Thoracic aorta (tissue), 2 donors: ENCODE measurements at regions not wholly inside any gene's neighbourhood (a gene's known extent, or its start where the extent isn't known, plus 50 kb on each side); places are given as distances from the start of the nearest gene placed in this dataset.

Experiments used
- ATAC-seq: fragments of 150-250 bp; one replicate; pipeline ENCODE4 v1.8.0; 2017; ENCODE audit warnings: low read depth; ENCODE audit not compliant: insufficient number of reproducible peaks, low FRiP score
- DNase-seq: peaks from one replicate; pipeline ENCODE4 v3.0.0-alpha.2; 2020; ENCODE audit warnings: low spot score
- H3K27ac ChIP-seq, 2 donors: fragments of 200-600 bp; sonication (generic); 1 replicate in 1 of 2; 2 replicates in 1 of 2; pipeline ENCODE4 v1.5.1; 2016; ENCODE audit warnings: mild to moderate bottlenecking in 2 of 2, moderate library complexity in 2 of 2
- H3K27me3 ChIP-seq: fragments of 200-600 bp; sonication (generic); replicated peaks from 2 replicates; pipeline ENCODE4 v1.6.0; 2016; ENCODE audit warnings: mild to moderate bottlenecking; ENCODE audit not compliant: insufficient read depth
- H3K36me3 ChIP-seq: fragments of 200-600 bp; sonication (generic); one replicate; pipeline ENCODE4 v1.5.1; 2016
- H3K4me1 ChIP-seq, 2 donors: fragments of 200-600 bp; sonication (generic); 1 replicate in 1 of 2; 2 replicates in 1 of 2; pipeline versions ENCODE4 v1.5.1 to v1.6.0; 2016; ENCODE audit warnings: low read depth in 2 of 2, mild to moderate bottlenecking in 1 of 2; ENCODE audit not compliant: control insufficient read depth in 1 of 2
- H3K4me3 ChIP-seq: fragments of 200-600 bp; sonication (generic); 2 replicates; pipeline ENCODE4 v1.5.1; 2016; ENCODE audit warnings: mild to moderate bottlenecking
- H3K9me3 ChIP-seq: fragments of 200-600 bp; sonication (generic); 2 replicates; pipeline ENCODE4 v1.5.1; 2016
- CTCF ChIP-seq: fragments of 200-600 bp; sonication (generic); IDR thresholded peaks from one replicate; pipeline ENCODE4 v1.5.1; 2019; ENCODE audit warnings: antibody characterized with exemption

- Histone ChIP-seq H3K9me3 (no peaks in the 10 kb centered on the region), H3K36me3 (no peaks in the 10 kb centered on the region), H3K4me1 (no peaks in the 10 kb centered on the region), H3K27ac (no peak overlapping the region), H3K4me3 (no peak overlapping the region), H3K27me3 (no peaks in the 10 kb centered on the region)
- DNase-seq (no peak), ATAC-seq (no peak)
- TF ChIP-seq CTCF = no peak
Measured at GRCh38 chr11:29530961-29531360, 485.9 kb downstream of the KCNA4 start.

GRCh38 chr11:29527391-29527936, 489.4 kb downstream of the KCNA4 start:
- Histone ChIP-seq H3K4me3 (no peak overlapping the region), H3K36me3 (no peaks in the 10 kb centered on the region), H3K9me3 (no peaks in the 10 kb centered on the region), H3K27me3 (no peaks in the 10 kb centered on the region), H3K4me1 (no peaks in the 10 kb centered on the region), H3K27ac (no peak overlapping the region)
- ATAC-seq = no peak
- TF ChIP-seq CTCF = no peak
- no peak for DNase-seq

GRCh38 chr11:29518389-29519174, 498.2 kb downstream of the KCNA4 start:
- no peak overlapping the region for H3K27ac ChIP-seq
- DNase-seq (no peak), ATAC-seq (no peak)
- H3K9me3 ChIP-seq = no peaks in the 10 kb centered on the region
- no peaks in the 10 kb centered on the region for H3K27me3 ChIP-seq
- no peaks in the 10 kb centered on the region for H3K36me3 ChIP-seq
- no peak overlapping the region for H3K4me3 ChIP-seq
- H3K4me1 ChIP-seq = no peaks in the 10 kb centered on the region
- no peak for TF ChIP-seq CTCF

- Histone ChIP-seq H3K4me1 (no peaks in the 10 kb centered on the region), H3K36me3 (no peaks in the 10 kb centered on the region), H3K27ac (no peak overlapping the region), H3K9me3 (no peaks in the 10 kb centered on the region), H3K27me3 (no peaks in the 10 kb centered on the region), H3K4me3 (no peak overlapping the region)
- TF ChIP-seq CTCF = no peak
- DNase-seq (no peak), ATAC-seq (no peak)
Measured at GRCh38 chr11:29511394-29511793, 505.4 kb downstream of the KCNA4 start.

DNA sequence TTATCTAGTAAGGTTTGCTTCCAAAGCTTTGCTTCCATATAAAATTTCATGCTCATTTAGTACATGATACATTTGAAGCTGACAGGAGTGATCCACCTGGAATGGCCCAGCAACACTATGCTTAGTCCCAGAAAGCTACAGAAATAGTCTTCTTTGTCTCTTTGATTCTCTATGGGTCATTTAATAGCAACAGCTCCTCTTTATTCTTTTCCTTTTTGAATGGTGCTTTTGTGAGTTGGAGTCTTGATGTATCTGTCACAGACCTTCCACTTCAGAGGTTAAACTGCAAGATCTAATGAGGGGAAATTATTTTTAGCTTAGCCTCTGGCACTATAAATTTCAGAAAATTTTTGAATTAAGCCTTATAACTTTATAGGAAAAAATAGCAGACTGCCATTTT, 509.5 kb downstream of the KCNA4 start:
- H3K9me3 ChIP-seq = no peaks in the 10 kb centered on the region
- H3K27ac ChIP-seq = no peak overlapping the region
- TF ChIP-seq CTCF = no peak
- DNase-seq (no peak), ATAC-seq (no peak)
- no peaks in the 10 kb centered on the region for H3K36me3 ChIP-seq
- no peak overlapping the region for H3K4me3 ChIP-seq
- no peaks in the 10 kb centered on the region for H3K27me3 ChIP-seq
- H3K4me1 ChIP-seq = no peaks in the 10 kb centered on the region
